Liver (tissue), 8 donors: ENCODE measurements at regions not wholly inside any gene's neighbourhood (a gene's known extent, or its start where the extent isn't known, plus 50 kb on each side); places are given as distances from the start of the nearest gene placed in this dataset.

Experiments
- DNase-seq: peaks from one replicate; pipeline ENCODE4 v3.0.0-alpha.2; 2017; ENCODE audit warnings: low spot score
- H3K27ac ChIP-seq, 2 donors: one replicate each; pipeline ENCODE4 v1.7.0; 2013; ENCODE audit warnings: inconsistent platforms in 2 of 2, low read length in 2 of 2, control low read depth in 1 of 2, low read depth in 1 of 2, mild to moderate bottlenecking in 1 of 2
- H3K27me3 ChIP-seq, 4 donors: one replicate each; pipeline versions ENCODE4 v1.6.1 to v1.7.0; 2013; ENCODE audit warnings: low read length in 3 of 4, inconsistent platforms in 1 of 4, mild to moderate bottlenecking in 1 of 4, moderate library complexity in 1 of 4; ENCODE audit not compliant: control insufficient read depth in 4 of 4, insufficient read depth in 4 of 4
- H3K36me3 ChIP-seq, 4 donors: one replicate each; pipeline versions ENCODE4 v1.6.1 to v1.7.0; 2013; ENCODE audit warnings: low read length in 3 of 4, mild to moderate bottlenecking in 3 of 4, low read depth in 1 of 4, moderate library complexity in 1 of 4; ENCODE audit not compliant: control insufficient read depth in 4 of 4, insufficient read depth in 3 of 4
- H3K4me1 ChIP-seq, 4 donors: one replicate each; pipeline versions ENCODE4 v1.6.1 to v1.7.0; 2013; ENCODE audit warnings: low read length in 3 of 4, mild to moderate bottlenecking in 3 of 4, moderate library complexity in 1 of 4; ENCODE audit not compliant: control insufficient read depth in 4 of 4, insufficient read depth in 4 of 4
- H3K4me3 ChIP-seq, 3 donors: one replicate each; pipeline versions ENCODE4 v1.6.1 to v1.7.0; 2013; ENCODE audit warnings: low read length in 3 of 3, control low read depth in 1 of 3, low read depth in 1 of 3, mild to moderate bottlenecking in 1 of 3
- H3K9ac ChIP-seq, 2 donors: one replicate each; pipeline ENCODE4 v1.7.0; 2013; ENCODE audit warnings: low read length in 2 of 2, mild to moderate bottlenecking in 2 of 2, moderate library complexity in 2 of 2, control low read depth in 1 of 2, low read depth in 1 of 2
- H3K9me3 ChIP-seq, 4 donors: one replicate each; pipeline versions ENCODE4 v1.6.1 to v1.7.0; 2013; ENCODE audit warnings: low read length in 3 of 4; ENCODE audit not compliant: control insufficient read depth in 4 of 4
- ATF3 ChIP-seq: IDR thresholded peaks from 2 replicates; pipeline ENCODE4 v1.6.1; 2016; ENCODE audit warnings: antibody characterized with exemption
- EGR1 ChIP-seq, 2 donors: IDR thresholded peaks; 2 replicates each; pipeline ENCODE4 v1.6.1; 2016 to 2018; ENCODE audit warnings: antibody characterized with exemption in 2 of 2, low read depth in 2 of 2
- FOXA1 ChIP-seq: IDR thresholded peaks from 2 replicates; pipeline ENCODE4 v1.6.1; 2016; ENCODE audit warnings: antibody characterized with exemption
- FOXA2 ChIP-seq: IDR thresholded peaks from 2 replicates; pipeline ENCODE4 v1.6.1; 2016; ENCODE audit warnings: antibody characterized with exemption
- HNF4A ChIP-seq, 2 donors: conservative IDR thresholded peaks; 2 replicates each; pipeline ENCODE4 v1.6.1; 2016; ENCODE audit warnings: antibody characterized with exemption in 2 of 2, mild to moderate bottlenecking in 2 of 2
- HNF4G ChIP-seq: IDR thresholded peaks from 2 replicates; pipeline ENCODE4 v1.6.1; 2016; ENCODE audit warnings: antibody characterized with exemption
- JUND ChIP-seq, 2 donors: IDR thresholded peaks; 2 replicates each; pipeline ENCODE4 v1.6.1; 2016; ENCODE audit warnings: antibody characterized with exemption in 2 of 2
- NR2F2 ChIP-seq: IDR thresholded peaks from 2 replicates; pipeline ENCODE4 v1.6.1; 2016; ENCODE audit warnings: antibody characterized with exemption
- RAD21 ChIP-seq, 2 donors: IDR thresholded peaks; 2 replicates each; pipeline ENCODE4 v1.6.1; 2016; ENCODE audit warnings: antibody characterized with exemption in 2 of 2, mild to moderate bottlenecking in 2 of 2
- RXRA ChIP-seq, 2 donors: IDR thresholded peaks; 2 replicates each; pipeline ENCODE4 v1.6.1; 2017 to 2018; ENCODE audit warnings: antibody characterized with exemption in 2 of 2, mild to moderate bottlenecking in 1 of 2
- SP1 ChIP-seq: IDR thresholded peaks from 2 replicates; pipeline ENCODE4 v1.6.1; 2018; ENCODE audit warnings: antibody characterized with exemption, mild to moderate bottlenecking
- TAF1 ChIP-seq: conservative IDR thresholded peaks from 2 replicates; pipeline ENCODE4 v1.6.1; 2016; ENCODE audit warnings: antibody characterized with exemption, mild to moderate bottlenecking
- YY1 ChIP-seq: IDR thresholded peaks from 2 replicates; pipeline ENCODE4 v1.6.1; 2016; ENCODE audit warnings: antibody characterized with exemption, mild to moderate bottlenecking
- WGBS: extraction: QIAGEN DNeasy Blood & Tissue Kit; methylation state at CpG from one replicate; pipeline ENCODE4 v1.1.7; 2013; 5-methylcytosine and 5-hydroxymethylcytosine counted together
- TF ChIP-seq, protein P1 (sequence below): fragments of 150-350 bp; IDR thresholded peaks from 2 replicates; pipeline ENCODE4 v1.5.1; 2017; ENCODE audit warnings: improper control_type of control experiment, low read depth, low read length; ENCODE audit not compliant: missing input control
- TF ChIP-seq, protein P2 (sequence below): IDR thresholded peaks from 2 replicates; pipeline ENCODE4 v1.6.1; 2016; ENCODE audit warnings: antibody characterized with exemption, mild to moderate bottlenecking
- TF ChIP-seq, protein P3 (sequence below): IDR thresholded peaks from 2 replicates; pipeline ENCODE4 v1.6.1; 2016; ENCODE audit warnings: antibody characterized with exemption
- TF ChIP-seq, protein P4 (sequence below): IDR thresholded peaks from 2 replicates; pipeline ENCODE4 v1.6.1; 2016; ENCODE audit warnings: antibody characterized with exemption
- donor health status: healthy.
- donor health status: healthy.
- donor health status: healthy.
- donor health status: healthy.
- donor health status: healthy.

DNA sequence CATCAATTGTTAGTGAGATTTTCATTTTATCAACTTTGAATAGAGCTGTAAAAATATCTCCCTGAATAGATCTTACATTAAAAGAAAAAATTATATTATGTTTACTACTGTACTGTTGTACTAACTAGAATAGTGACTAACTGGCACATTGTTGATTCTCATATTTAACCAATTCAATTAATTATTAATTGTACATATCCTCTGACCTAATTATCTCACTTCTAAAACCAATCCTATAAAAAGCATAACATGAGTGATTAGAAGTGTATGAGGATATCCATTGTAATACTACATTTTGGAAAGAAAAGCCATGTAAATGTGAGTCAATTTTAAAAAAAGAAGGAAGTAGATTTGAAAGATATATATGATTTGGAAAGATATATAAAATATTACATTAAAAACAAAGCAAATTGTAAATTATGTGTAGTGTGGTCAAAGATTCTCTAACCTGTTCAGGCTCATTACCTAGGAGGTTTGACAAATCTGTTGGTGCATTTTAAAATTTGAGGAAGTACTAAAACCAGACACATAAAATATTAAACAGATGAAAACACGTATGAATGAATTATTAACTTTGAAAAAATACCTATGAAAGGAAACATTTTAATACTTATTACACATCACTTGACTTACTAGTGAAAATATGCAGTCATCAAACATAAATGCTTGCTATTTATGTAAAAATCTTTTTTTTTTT, 829.8 kb upstream of the SLC10A2 start:
- H3K4me1 ChIP-seq: no peaks in the 10 kb centered on the region
- no peaks in the 10 kb centered on the region for H3K36me3 ChIP-seq
- H3K27ac ChIP-seq: no peak overlapping the region
- no peak overlapping the region for H3K4me3 ChIP-seq
- 53% methylated on average over 1 of the region's 1 CpG for WGBS
- H3K9ac ChIP-seq: no peak overlapping the region
- H3K27me3 ChIP-seq: peaks cover 0 to 4% (median 0%) of the 10 kb centered on the region in 4 donors
- DNase-seq: no peak
- TF ChIP-seq RXRA (IDR thresholded peaks at IDR 0.05) (no peak), YY1 (no peak), HNF4A (conservative IDR thresholded peaks at IDR 0.05) (no peak), JUND (IDR thresholded peaks at IDR 0.05) (no peak), EGR1 (IDR thresholded peaks at IDR 0.05; ENCODE audit: low read depth in 2 of 2) (no peak), HNF4G (no peak), FOXA1 (no peak), ATF3 (no peak), RAD21 (IDR thresholded peaks at IDR 0.05) (no peak), TAF1 (no peak), SP1 (no peak), FOXA2 (no peak), NR2F2 (no peak)
- TF ChIP-seq, protein P1, sequence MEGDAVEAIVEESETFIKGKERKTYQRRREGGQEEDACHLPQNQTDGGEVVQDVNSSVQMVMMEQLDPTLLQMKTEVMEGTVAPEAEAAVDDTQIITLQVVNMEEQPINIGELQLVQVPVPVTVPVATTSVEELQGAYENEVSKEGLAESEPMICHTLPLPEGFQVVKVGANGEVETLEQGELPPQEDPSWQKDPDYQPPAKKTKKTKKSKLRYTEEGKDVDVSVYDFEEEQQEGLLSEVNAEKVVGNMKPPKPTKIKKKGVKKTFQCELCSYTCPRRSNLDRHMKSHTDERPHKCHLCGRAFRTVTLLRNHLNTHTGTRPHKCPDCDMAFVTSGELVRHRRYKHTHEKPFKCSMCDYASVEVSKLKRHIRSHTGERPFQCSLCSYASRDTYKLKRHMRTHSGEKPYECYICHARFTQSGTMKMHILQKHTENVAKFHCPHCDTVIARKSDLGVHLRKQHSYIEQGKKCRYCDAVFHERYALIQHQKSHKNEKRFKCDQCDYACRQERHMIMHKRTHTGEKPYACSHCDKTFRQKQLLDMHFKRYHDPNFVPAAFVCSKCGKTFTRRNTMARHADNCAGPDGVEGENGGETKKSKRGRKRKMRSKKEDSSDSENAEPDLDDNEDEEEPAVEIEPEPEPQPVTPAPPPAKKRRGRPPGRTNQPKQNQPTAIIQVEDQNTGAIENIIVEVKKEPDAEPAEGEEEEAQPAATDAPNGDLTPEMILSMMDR: no peak
- TF ChIP-seq, protein P2, sequence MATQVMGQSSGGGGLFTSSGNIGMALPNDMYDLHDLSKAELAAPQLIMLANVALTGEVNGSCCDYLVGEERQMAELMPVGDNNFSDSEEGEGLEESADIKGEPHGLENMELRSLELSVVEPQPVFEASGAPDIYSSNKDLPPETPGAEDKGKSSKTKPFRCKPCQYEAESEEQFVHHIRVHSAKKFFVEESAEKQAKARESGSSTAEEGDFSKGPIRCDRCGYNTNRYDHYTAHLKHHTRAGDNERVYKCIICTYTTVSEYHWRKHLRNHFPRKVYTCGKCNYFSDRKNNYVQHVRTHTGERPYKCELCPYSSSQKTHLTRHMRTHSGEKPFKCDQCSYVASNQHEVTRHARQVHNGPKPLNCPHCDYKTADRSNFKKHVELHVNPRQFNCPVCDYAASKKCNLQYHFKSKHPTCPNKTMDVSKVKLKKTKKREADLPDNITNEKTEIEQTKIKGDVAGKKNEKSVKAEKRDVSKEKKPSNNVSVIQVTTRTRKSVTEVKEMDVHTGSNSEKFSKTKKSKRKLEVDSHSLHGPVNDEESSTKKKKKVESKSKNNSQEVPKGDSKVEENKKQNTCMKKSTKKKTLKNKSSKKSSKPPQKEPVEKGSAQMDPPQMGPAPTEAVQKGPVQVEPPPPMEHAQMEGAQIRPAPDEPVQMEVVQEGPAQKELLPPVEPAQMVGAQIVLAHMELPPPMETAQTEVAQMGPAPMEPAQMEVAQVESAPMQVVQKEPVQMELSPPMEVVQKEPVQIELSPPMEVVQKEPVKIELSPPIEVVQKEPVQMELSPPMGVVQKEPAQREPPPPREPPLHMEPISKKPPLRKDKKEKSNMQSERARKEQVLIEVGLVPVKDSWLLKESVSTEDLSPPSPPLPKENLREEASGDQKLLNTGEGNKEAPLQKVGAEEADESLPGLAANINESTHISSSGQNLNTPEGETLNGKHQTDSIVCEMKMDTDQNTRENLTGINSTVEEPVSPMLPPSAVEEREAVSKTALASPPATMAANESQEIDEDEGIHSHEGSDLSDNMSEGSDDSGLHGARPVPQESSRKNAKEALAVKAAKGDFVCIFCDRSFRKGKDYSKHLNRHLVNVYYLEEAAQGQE: no peak
- TF ChIP-seq, protein P3, sequence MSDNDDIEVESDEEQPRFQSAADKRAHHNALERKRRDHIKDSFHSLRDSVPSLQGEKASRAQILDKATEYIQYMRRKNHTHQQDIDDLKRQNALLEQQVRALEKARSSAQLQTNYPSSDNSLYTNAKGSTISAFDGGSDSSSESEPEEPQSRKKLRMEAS: no peak
- TF ChIP-seq, protein P4, sequence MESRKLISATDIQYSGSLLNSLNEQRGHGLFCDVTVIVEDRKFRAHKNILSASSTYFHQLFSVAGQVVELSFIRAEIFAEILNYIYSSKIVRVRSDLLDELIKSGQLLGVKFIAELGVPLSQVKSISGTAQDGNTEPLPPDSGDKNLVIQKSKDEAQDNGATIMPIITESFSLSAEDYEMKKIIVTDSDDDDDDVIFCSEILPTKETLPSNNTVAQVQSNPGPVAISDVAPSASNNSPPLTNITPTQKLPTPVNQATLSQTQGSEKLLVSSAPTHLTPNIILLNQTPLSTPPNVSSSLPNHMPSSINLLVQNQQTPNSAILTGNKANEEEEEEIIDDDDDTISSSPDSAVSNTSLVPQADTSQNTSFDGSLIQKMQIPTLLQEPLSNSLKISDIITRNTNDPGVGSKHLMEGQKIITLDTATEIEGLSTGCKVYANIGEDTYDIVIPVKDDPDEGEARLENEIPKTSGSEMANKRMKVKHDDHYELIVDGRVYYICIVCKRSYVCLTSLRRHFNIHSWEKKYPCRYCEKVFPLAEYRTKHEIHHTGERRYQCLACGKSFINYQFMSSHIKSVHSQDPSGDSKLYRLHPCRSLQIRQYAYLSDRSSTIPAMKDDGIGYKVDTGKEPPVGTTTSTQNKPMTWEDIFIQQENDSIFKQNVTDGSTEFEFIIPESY: no peak
- peaks cover 0 to 3% (median 0%) of the 10 kb centered on the region in 4 donors for H3K9me3 ChIP-seq
